ENCODE measurements at regions not wholly inside any gene's neighbourhood (a gene's known extent, or its start where the extent isn't known, plus 50 kb on each side); places are given as distances from the start of the nearest gene placed in this dataset.

DNA sequence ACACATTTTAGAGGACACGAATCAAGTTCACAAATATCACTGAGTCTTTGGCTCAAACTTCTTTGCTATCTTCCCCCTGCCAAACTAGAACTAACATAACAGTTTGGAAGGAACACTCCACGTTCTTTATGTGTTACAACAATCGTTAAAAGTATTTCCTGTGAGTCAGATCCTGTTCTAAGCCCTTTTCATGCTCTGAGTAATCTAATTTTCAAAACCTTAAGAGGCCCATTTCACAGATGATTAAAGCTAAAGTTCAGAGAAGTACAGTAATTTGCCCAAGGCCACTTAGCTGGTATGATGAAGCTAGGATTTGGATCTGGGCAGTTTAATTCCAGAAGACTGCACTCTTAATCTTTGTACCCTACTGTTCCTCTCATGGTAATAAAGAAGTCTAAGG lies 854.4 kb upstream of the INTU start:
- Histone ChIP-seq H3K9ac (ENCODE audit: low read depth, low read length) (no peak overlapping the region), H3K4me1 (ENCODE audit: control insufficient read depth, insufficient read depth, low read length) (no peaks in the 10 kb centered on the region), H3K4me3 (ENCODE audit: low read depth, low read length) (no peak overlapping the region), H3K36me3 (ENCODE audit: control insufficient read depth, insufficient read depth, low read length) (no peaks in the 10 kb centered on the region), H3K27me3 (ENCODE audit: control insufficient read depth, insufficient read depth, low read length) (no peaks in the 10 kb centered on the region), H3K9me3 (ENCODE audit: control insufficient read depth, insufficient read depth, low read length) (no peaks in the 10 kb centered on the region)

- Histone ChIP-seq H3K27me3 (ENCODE audit: control insufficient read depth, insufficient read depth, low read length) (no peaks in the 10 kb centered on the region), H3K9ac (ENCODE audit: low read depth, low read length) (no peak overlapping the region), H3K36me3 (ENCODE audit: control insufficient read depth, insufficient read depth, low read length) (no peaks in the 10 kb centered on the region), H3K9me3 (ENCODE audit: control insufficient read depth, insufficient read depth, low read length) (no peaks in the 10 kb centered on the region), H3K4me3 (ENCODE audit: low read depth, low read length) (no peak overlapping the region), H3K4me1 (ENCODE audit: control insufficient read depth, insufficient read depth, low read length) (no peaks in the 10 kb centered on the region)
Observed at GRCh38 chr4:126779001-126779400, 853.8 kb upstream of the INTU start.

- Histone ChIP-seq H3K4me3 (ENCODE audit: low read depth, low read length) (no peak overlapping the region), H3K27me3 (ENCODE audit: control insufficient read depth, insufficient read depth, low read length) (no peaks in the 10 kb centered on the region), H3K9ac (ENCODE audit: low read depth, low read length) (no peak overlapping the region), H3K4me1 (ENCODE audit: control insufficient read depth, insufficient read depth, low read length) (no peaks in the 10 kb centered on the region), H3K36me3 (ENCODE audit: control insufficient read depth, insufficient read depth, low read length) (no peaks in the 10 kb centered on the region), H3K9me3 (ENCODE audit: control insufficient read depth, insufficient read depth, low read length) (no peaks in the 10 kb centered on the region)
Observed at GRCh38 chr4:126779436-126780166, 853.2 kb upstream of the INTU start.

DNA sequence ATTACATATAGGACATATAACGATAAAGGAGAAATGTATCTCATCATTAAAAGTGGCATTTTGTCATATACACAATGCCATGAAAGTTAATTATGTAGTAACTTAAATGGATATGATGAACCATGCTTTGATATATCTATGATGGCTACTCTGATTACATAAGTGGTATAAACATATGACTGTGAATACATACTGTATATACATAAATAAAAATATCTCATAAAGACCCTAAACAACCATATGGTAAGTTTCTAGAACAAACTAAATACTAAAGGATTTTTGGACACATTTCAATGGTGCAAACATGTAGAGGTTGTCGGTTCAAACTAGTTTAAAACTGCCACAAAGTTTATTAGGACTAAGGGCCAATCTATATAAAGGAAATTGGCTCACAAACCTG lies 849.6 kb upstream of the INTU start:
- Histone ChIP-seq H3K9me3 (ENCODE audit: control insufficient read depth, insufficient read depth, low read length) (no peaks in the 10 kb centered on the region), H3K4me3 (ENCODE audit: low read depth, low read length) (no peak overlapping the region), H3K36me3 (ENCODE audit: control insufficient read depth, insufficient read depth, low read length) (no peaks in the 10 kb centered on the region), H3K27me3 (ENCODE audit: control insufficient read depth, insufficient read depth, low read length) (no peaks in the 10 kb centered on the region), H3K9ac (ENCODE audit: low read depth, low read length) (no peak overlapping the region), H3K4me1 (ENCODE audit: control insufficient read depth, insufficient read depth, low read length) (peaks cover 3% of the 10 kb centered on the region)

DNA sequence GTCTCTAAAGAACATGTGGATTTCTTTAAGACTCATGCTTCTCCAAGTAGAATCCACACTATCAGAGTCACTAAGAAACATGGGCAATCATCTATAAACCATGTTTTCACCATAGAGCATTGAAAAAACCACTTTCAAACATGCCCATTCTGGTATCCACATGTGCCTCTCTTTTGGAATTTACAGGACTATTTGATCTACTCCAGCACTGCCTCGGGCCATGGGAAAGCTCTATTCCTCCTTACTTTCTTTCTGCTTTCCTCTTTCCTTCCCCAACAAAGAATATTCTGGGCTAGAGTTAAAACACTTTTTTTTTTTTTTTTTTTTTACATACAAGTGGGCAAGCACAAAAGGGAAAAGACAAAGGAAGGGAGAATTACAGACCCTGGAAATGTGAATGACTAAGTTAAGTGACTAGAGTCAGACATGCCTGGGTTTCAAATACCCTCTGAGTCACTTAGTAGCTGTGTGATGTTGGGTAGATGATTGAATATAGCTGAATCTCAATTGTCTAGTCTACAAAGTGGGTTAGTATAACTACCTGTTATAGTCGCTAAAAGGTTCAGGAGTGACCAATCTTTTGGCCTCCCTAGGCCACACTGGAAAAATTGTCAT lies 847.7 kb upstream of the INTU start:
- no peak overlapping the region for H3K4me3 ChIP-seq (ENCODE audit: low read depth, low read length)

DNA sequence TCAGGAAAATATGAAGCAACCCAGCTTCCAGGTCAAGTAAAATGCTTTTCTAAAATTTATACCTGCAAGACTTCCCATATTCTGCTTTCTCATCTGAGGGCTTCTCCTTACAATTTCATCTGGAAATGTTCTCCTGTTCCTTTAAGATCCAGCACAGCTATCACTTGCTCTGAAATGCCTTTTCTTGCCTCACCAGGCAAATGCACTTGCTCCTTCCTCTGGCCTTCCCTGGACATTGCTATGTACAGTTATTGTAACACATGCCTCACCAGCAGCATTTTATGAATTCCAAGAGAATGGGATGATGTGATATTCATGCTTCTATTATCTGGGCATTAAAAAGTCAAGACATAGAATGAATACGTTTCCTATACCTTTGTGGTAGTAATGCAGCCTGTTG lies 842.1 kb upstream of the INTU start:
- no peak overlapping the region for H3K9ac ChIP-seq (ENCODE audit: low read depth, low read length)
- H3K4me1 ChIP-seq (ENCODE audit: control insufficient read depth, insufficient read depth, low read length): no peaks in the 10 kb centered on the region
- H3K27me3 ChIP-seq (ENCODE audit: control insufficient read depth, insufficient read depth, low read length): no peaks in the 10 kb centered on the region
- H3K9me3 ChIP-seq (ENCODE audit: control insufficient read depth, insufficient read depth, low read length): no peaks in the 10 kb centered on the region
- H3K4me3 ChIP-seq (ENCODE audit: low read depth, low read length): no peak overlapping the region
- H3K36me3 ChIP-seq (ENCODE audit: control insufficient read depth, insufficient read depth, low read length): no peaks in the 10 kb centered on the region

More for the DNA sequence above, 847.7 kb upstream of the INTU start:
- Histone ChIP-seq H3K9ac (ENCODE audit: low read depth, low read length) (no peak overlapping the region), H3K27me3 (ENCODE audit: control insufficient read depth, insufficient read depth, low read length) (no peaks in the 10 kb centered on the region), H3K9me3 (ENCODE audit: control insufficient read depth, insufficient read depth, low read length) (no peaks in the 10 kb centered on the region), H3K4me1 (ENCODE audit: control insufficient read depth, insufficient read depth, low read length) (peaks cover 3% of the 10 kb centered on the region), H3K36me3 (ENCODE audit: control insufficient read depth, insufficient read depth, low read length) (no peaks in the 10 kb centered on the region)

GRCh38 chr4:126794363-126794762 lies 838.4 kb upstream of the INTU start:
- no peak overlapping the region for H3K4me3 ChIP-seq (ENCODE audit: low read depth, low read length)
- no peaks in the 10 kb centered on the region for H3K36me3 ChIP-seq (ENCODE audit: control insufficient read depth, insufficient read depth, low read length)
- H3K27me3 ChIP-seq (ENCODE audit: control insufficient read depth, insufficient read depth, low read length): no peaks in the 10 kb centered on the region
- no peaks in the 10 kb centered on the region for H3K4me1 ChIP-seq (ENCODE audit: control insufficient read depth, insufficient read depth, low read length)
- H3K9me3 ChIP-seq (ENCODE audit: control insufficient read depth, insufficient read depth, low read length): no peaks in the 10 kb centered on the region
- H3K9ac ChIP-seq (ENCODE audit: low read depth, low read length): no peak overlapping the region

- Histone ChIP-seq H3K27me3 (ENCODE audit: control insufficient read depth, insufficient read depth, low read length) (no peaks in the 10 kb centered on the region), H3K4me3 (ENCODE audit: low read depth, low read length) (no peak overlapping the region), H3K36me3 (ENCODE audit: control insufficient read depth, insufficient read depth, low read length) (no peaks in the 10 kb centered on the region), H3K4me1 (ENCODE audit: control insufficient read depth, insufficient read depth, low read length) (peaks cover 4% of the 10 kb centered on the region), H3K9me3 (ENCODE audit: control insufficient read depth, insufficient read depth, low read length) (no peaks in the 10 kb centered on the region), H3K9ac (ENCODE audit: low read depth, low read length) (no peak overlapping the region)
Observed at GRCh38 chr4:126798214-126798613, 834.5 kb upstream of the INTU start.

- Histone ChIP-seq H3K9ac (ENCODE audit: low read depth, low read length) (no peak overlapping the region), H3K4me1 (ENCODE audit: control insufficient read depth, insufficient read depth, low read length) (peaks cover 4% of the 10 kb centered on the region), H3K27me3 (ENCODE audit: control insufficient read depth, insufficient read depth, low read length) (no peaks in the 10 kb centered on the region), H3K4me3 (ENCODE audit: low read depth, low read length) (no peak overlapping the region), H3K36me3 (ENCODE audit: control insufficient read depth, insufficient read depth, low read length) (no peaks in the 10 kb centered on the region), H3K9me3 (ENCODE audit: control insufficient read depth, insufficient read depth, low read length) (no peaks in the 10 kb centered on the region)
Observed at GRCh38 chr4:126799416-126799815, 833.3 kb upstream of the INTU start.

DNA sequence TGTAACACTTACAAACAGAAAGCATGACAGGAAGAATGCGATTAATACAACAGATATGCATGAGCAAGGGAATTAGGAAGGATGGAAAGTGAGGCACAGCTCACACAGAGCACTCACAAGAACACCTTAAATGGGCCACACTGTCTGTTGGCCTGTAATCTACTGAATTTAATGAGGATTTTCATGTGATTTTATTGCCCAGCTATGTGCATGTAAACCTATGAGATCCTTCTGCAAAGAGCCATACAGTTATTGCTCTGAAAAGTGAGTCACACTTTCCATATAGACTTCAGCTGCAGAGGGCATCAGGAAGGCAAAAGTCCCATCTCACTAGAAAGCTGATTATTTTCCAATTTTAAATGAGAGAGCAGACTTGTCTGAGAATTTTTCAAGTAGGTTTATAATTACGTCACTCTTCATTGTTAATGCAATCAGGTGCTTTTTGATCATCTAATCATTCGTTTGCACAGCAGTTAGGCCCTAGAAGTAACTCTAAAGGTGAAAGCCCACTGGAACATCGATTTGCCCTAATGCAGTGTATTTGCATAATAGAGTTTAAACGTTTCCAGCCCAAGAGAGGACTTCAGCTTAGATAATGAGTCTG lies 832.7 kb upstream of the INTU start:
- no peak overlapping the region for H3K4me3 ChIP-seq (ENCODE audit: low read depth, low read length)
- no peaks in the 10 kb centered on the region for H3K9me3 ChIP-seq (ENCODE audit: control insufficient read depth, insufficient read depth, low read length)
- H3K9ac ChIP-seq (ENCODE audit: low read depth, low read length): no peak overlapping the region
- no peaks in the 10 kb centered on the region for H3K27me3 ChIP-seq (ENCODE audit: control insufficient read depth, insufficient read depth, low read length)
- H3K36me3 ChIP-seq (ENCODE audit: control insufficient read depth, insufficient read depth, low read length): no peaks in the 10 kb centered on the region
- H3K4me1 ChIP-seq (ENCODE audit: control insufficient read depth, insufficient read depth, low read length): peaks cover 4% of the 10 kb centered on the region

GRCh38 chr4:126800575-126801141 lies 832.1 kb upstream of the INTU start:
- H3K9me3 ChIP-seq (ENCODE audit: control insufficient read depth, insufficient read depth, low read length): no peaks in the 10 kb centered on the region
- no peak overlapping the region for H3K9ac ChIP-seq (ENCODE audit: low read depth, low read length)
- H3K27me3 ChIP-seq (ENCODE audit: control insufficient read depth, insufficient read depth, low read length): no peaks in the 10 kb centered on the region
- H3K4me1 ChIP-seq (ENCODE audit: control insufficient read depth, insufficient read depth, low read length): peaks cover 4% of the 10 kb centered on the region
- H3K4me3 ChIP-seq (ENCODE audit: low read depth, low read length): no peak overlapping the region
- no peaks in the 10 kb centered on the region for H3K36me3 ChIP-seq (ENCODE audit: control insufficient read depth, insufficient read depth, low read length)

- no peaks in the 10 kb centered on the region for H3K4me1 ChIP-seq (ENCODE audit: control insufficient read depth, insufficient read depth, low read length)
- H3K9me3 ChIP-seq (ENCODE audit: control insufficient read depth, insufficient read depth, low read length): no peaks in the 10 kb centered on the region
- no peaks in the 10 kb centered on the region for H3K27me3 ChIP-seq (ENCODE audit: control insufficient read depth, insufficient read depth, low read length)
- H3K9ac ChIP-seq (ENCODE audit: low read depth, low read length): no peak overlapping the region
- H3K4me3 ChIP-seq (ENCODE audit: low read depth, low read length): no peak overlapping the region
- no peaks in the 10 kb centered on the region for H3K36me3 ChIP-seq (ENCODE audit: control insufficient read depth, insufficient read depth, low read length)
Observed at GRCh38 chr4:126807132-126807531, 825.6 kb upstream of the INTU start.
